Neuronal stem cell (in vitro differentiated cells): ENCODE measurements at regions not wholly inside any gene's neighbourhood (a gene's known extent, or its start where the extent isn't known, plus 50 kb on each side); places are given as distances from the start of the nearest gene placed in this dataset. TPM values are rescaled to one million over a fixed set of nuclear protein-coding genes. Genes with fewer than 3 reads are reported as not detected.

Experiments used
- DNase-seq: peaks from one replicate; pipeline ENCODE4 v3.0.0-alpha.2; 2013; ENCODE audit warnings: low spot score
- H2AFZ ChIP-seq: one replicate; pipeline ENCODE4 v1.6.1; 2013; ENCODE audit warnings: mild to moderate bottlenecking, low read length, inconsistent platforms
- H2AK5ac ChIP-seq: 2 replicates; pipeline ENCODE4 v1.6.1; 2013; ENCODE audit warnings: low read depth, mild to moderate bottlenecking, inconsistent platforms, low read length, moderate library complexity, mixed read lengths
- H2BK120ac ChIP-seq: 2 replicates; pipeline ENCODE4 v1.6.1; 2013; ENCODE audit warnings: low read depth, mild to moderate bottlenecking, inconsistent platforms, low read length, moderate library complexity, mixed read lengths
- H2BK12ac ChIP-seq: one replicate; pipeline ENCODE4 v1.6.1; 2013; ENCODE audit warnings: low read length, inconsistent platforms
- H2BK15ac ChIP-seq: 2 replicates; pipeline ENCODE4 v1.6.1; 2013; ENCODE audit warnings: mild to moderate bottlenecking, low read length, inconsistent platforms, mixed read lengths
- H2BK5ac ChIP-seq: one replicate; pipeline ENCODE4 v1.6.1; 2013; ENCODE audit warnings: inconsistent platforms, mild to moderate bottlenecking, low read length, moderate library complexity
- H3K14ac ChIP-seq: one replicate; pipeline ENCODE4 v1.6.1; 2013; ENCODE audit warnings: low read length, inconsistent platforms
- H3K18ac ChIP-seq: 2 replicates; pipeline ENCODE4 v1.6.1; 2013; ENCODE audit warnings: low read length, inconsistent platforms
- H3K23ac ChIP-seq: 2 replicates; pipeline ENCODE4 v1.6.1; 2013; ENCODE audit warnings: low read depth, mild to moderate bottlenecking, mixed read lengths, low read length, inconsistent platforms; ENCODE audit not compliant: poor library complexity
- H3K27ac ChIP-seq: replicated peaks from 3 replicates; pipeline ENCODE4 v1.5.1; 2013; ENCODE audit warnings: low read length, inconsistent platforms
- H3K27me3 ChIP-seq, 3 experiments: 2 replicates each; pipeline ENCODE4 v1.6.1; 2013; ENCODE audit warnings: low read length in 3 of 3, mild to moderate bottlenecking in 2 of 3, inconsistent platforms in 1 of 3, low read depth in 1 of 3, mixed read lengths in 1 of 3, moderate library complexity in 1 of 3; ENCODE audit not compliant: control insufficient read depth in 3 of 3, insufficient read depth in 3 of 3
- H3K36me3 ChIP-seq, 2 donors: replicated peaks in 1 of 2; 2 replicates each; pipeline ENCODE4 v1.6.1; 2013; ENCODE audit warnings: low read length in 2 of 2; ENCODE audit not compliant: control insufficient read depth in 2 of 2, insufficient read depth in 2 of 2
- H3K4ac ChIP-seq: 2 replicates; pipeline ENCODE4 v1.6.1; 2013; ENCODE audit warnings: inconsistent platforms, mild to moderate bottlenecking, low read length, moderate library complexity
- H3K4me1 ChIP-seq, 2 donors: 1 replicate in 1 of 2; 2 replicates in 1 of 2; pipeline ENCODE4 v1.6.1; 2013; ENCODE audit warnings: low read length in 2 of 2, low read depth in 1 of 2; ENCODE audit not compliant: control insufficient read depth in 2 of 2, insufficient read depth in 1 of 2
- H3K4me2 ChIP-seq: one replicate; pipeline ENCODE4 v1.6.1; 2013; ENCODE audit warnings: mild to moderate bottlenecking, low read length, inconsistent platforms; ENCODE audit not compliant: insufficient read depth, poor library complexity, severe bottlenecking
- H3K4me3 ChIP-seq, 2 donors: 2 replicates each; pipeline ENCODE4 v1.5.1; 2013; ENCODE audit warnings: low read length in 2 of 2, mild to moderate bottlenecking in 2 of 2, inconsistent platforms in 1 of 2, moderate library complexity in 1 of 2
- H3K79me1 ChIP-seq: one replicate; pipeline ENCODE4 v1.6.1; 2013; ENCODE audit warnings: low read depth, mild to moderate bottlenecking, inconsistent platforms, low read length, moderate library complexity
- H3K9ac ChIP-seq: one replicate; pipeline ENCODE4 v1.6.1; 2013; ENCODE audit warnings: mild to moderate bottlenecking, low read depth, low read length, inconsistent platforms; ENCODE audit not compliant: poor library complexity
- H3K9me3 ChIP-seq, 2 donors: replicated peaks in 1 of 2; 2 replicates each; pipeline versions ENCODE3 to v1.6.1; 2013; ENCODE audit warnings: low read length in 2 of 2, mild to moderate bottlenecking in 2 of 2, inconsistent platforms in 1 of 2, low read depth in 1 of 2, mixed read lengths in 1 of 2, moderate library complexity in 1 of 2; ENCODE audit not compliant: control insufficient read depth in 2 of 2, insufficient read depth in 1 of 2
- H4K8ac ChIP-seq: one replicate; pipeline ENCODE4 v1.6.1; 2013; ENCODE audit warnings: low read depth, mild to moderate bottlenecking, inconsistent platforms, low read length, moderate library complexity
- H4K91ac ChIP-seq: one replicate; pipeline ENCODE4 v1.6.1; 2013; ENCODE audit warnings: low read length, low read depth, mild to moderate bottlenecking, inconsistent platforms; ENCODE audit not compliant: poor library complexity
- WGBS, 2 donors: extraction: QIAGEN DNeasy Blood & Tissue Kit; methylation state at CpG; one replicate each; pipeline ENCODE4 v1.1.7; 2013; ENCODE audit warnings: missing lambda C conversion rate in 2 of 2, mixed read lengths in 1 of 2; ENCODE audit not compliant: insufficient read length in 2 of 2, insufficient replicate concordance in 1 of 2; ENCODE audit errors: extremely low coverage in 2 of 2; 5-methylcytosine and 5-hydroxymethylcytosine counted together
- small RNA-seq: library from polyadenylated mRNA; stranded (forward); fragments of <200 nt; extraction: miRNeasy Mini kit (QIAGEN cat#:217004); gene quantifications from one replicate; pipeline ENCODE3, GENCODE V24; 2013; ENCODE audit not compliant: insufficient read depth

DNA sequence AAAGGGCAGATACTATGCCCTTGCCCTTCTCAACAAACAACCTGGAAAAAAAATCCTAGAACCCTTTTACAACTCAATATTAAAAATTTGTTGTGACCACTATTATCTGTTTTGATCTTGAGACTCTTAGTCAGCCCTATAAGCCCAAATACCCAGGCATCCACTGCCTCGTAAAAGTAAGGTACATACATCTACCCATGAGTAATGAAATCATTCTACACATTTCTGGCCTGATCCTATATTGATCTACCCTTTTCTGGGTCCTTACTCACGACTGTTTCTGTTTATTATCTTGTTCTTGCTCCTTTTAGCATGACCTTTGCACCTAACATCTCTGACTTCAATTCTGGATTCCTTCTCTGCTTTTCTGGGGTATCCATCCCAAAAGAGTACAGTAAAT is 56.8 kb downstream of the SCG2 start:
- no peak overlapping the region for H4K91ac ChIP-seq

DNA sequence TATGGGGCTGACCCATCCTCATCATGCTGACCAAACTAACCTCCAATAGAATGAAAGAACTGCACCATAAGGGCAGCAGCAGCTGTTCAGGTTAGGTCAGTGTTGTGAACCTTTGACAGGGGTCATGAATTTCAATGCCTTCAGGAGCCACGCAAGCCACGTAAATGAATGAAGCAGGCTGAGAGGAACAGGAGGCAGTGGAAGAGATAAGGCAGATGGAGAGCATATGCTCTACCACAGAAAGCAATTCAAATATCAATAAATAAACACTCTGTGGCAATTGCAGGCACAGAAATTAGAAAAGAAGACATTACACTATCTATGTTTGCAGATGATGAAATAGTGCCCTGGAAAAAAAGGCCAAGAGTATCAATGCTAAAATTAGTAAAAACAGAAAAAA is 56.3 kb downstream of the SCG2 start:
- Histone ChIP-seq H3K18ac (no peak overlapping the region), H3K27ac (no peak overlapping the region), H3K4me1 (peaks cover 0 to 15% of the 10 kb centered on the region in 2 donors), H2BK15ac (no peak overlapping the region), H3K9ac (no peak overlapping the region), H2BK5ac (no peak overlapping the region), H2BK120ac (no peak overlapping the region), H3K23ac (no peak overlapping the region), H3K27me3 (no peaks in the 10 kb centered on the region), H2AK5ac (no peak overlapping the region), H3K14ac (no peak overlapping the region), H3K4me2 (no peak overlapping the region), H3K4ac (no peak overlapping the region), H3K79me1 (no peaks in the 10 kb centered on the region), H3K9me3 (no peaks in the 10 kb centered on the region), H3K4me3 (no peak overlapping the region), H4K8ac (no peak overlapping the region), H4K91ac (no peak overlapping the region), H2AFZ (no peak overlapping the region), H3K36me3 (no peaks in the 10 kb centered on the region), H2BK12ac (no peak overlapping the region)
- WGBS, 2 donors: no CpG with 5 or more reads among the region's 2 CpGs
- no peak for DNase-seq

More for the DNA sequence above, 56.8 kb downstream of the SCG2 start:
- Histone ChIP-seq H3K14ac (no peak overlapping the region), H3K9ac (no peak overlapping the region), H2BK120ac (no peak overlapping the region), H3K27me3 (no peaks in the 10 kb centered on the region), H3K9me3 (no peaks in the 10 kb centered on the region), H3K23ac (no peak overlapping the region), H3K27ac (no peak overlapping the region), H3K79me1 (no peaks in the 10 kb centered on the region), H2AFZ (no peak overlapping the region), H3K36me3 (no peaks in the 10 kb centered on the region), H2BK15ac (no peak overlapping the region), H3K4ac (no peak overlapping the region), H3K18ac (no peak overlapping the region), H3K4me2 (no peak overlapping the region), H4K8ac (no peak overlapping the region), H2BK12ac (no peak overlapping the region), H2BK5ac (no peak overlapping the region), H3K4me1 (peaks cover 0 to 15% of the 10 kb centered on the region in 2 donors), H2AK5ac (no peak overlapping the region), H3K4me3 (no peak overlapping the region)
- no CpG with 5 or more reads among the region's 2 CpGs for WGBS, 2 donors
- no peak for DNase-seq

Small RNA genes in the stretch of these regions (small RNA-seq; reads per million reads assigned to genes)
- gene HIGD1AP4: not detected
- gene RN7SL807P: not detected
